ENCODE measurements at regions not wholly inside any gene's neighbourhood (a gene's known extent, or its start where the extent isn't known, plus 50 kb on each side); places are given as distances from the start of the nearest gene placed in this dataset.
A peak's percentile ranks its signal among the peaks of the same experiment; 100 is the strongest.
"Not testable (repeated sequence)": the region's sequence is repeated elsewhere in the genome, so short reads cannot be mapped to it uniquely, and the experiment has no call there.

DNA sequence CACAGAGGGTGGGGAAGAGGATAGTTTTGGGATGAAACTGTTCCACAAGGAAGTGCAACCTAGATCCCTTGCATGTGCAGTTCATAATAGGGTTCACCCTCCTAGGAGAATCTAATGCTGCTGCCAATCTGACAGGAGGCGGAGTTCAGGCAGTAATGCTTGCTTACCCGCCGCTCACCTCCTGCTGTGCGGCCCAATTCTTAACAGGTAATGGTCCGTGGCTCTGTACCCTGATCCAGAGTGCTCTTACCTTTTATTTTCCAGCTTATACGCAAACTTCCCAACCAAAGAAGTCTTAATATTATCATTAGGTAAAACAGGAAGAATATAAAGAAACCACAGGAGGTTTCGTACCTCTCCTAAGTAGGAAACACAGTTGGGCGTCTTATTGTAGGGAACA is 82.7 kb upstream of the CD302 start:
- no peak for DNase-seq
- TF ChIP-seq POLR2A (IDR thresholded peaks at IDR 0.05; ENCODE audit: low read length): no peak
- no peak for TF ChIP-seq GATA1 (IDR thresholded peaks at IDR 0.05; ENCODE audit: low read depth, low read length)

DNA sequence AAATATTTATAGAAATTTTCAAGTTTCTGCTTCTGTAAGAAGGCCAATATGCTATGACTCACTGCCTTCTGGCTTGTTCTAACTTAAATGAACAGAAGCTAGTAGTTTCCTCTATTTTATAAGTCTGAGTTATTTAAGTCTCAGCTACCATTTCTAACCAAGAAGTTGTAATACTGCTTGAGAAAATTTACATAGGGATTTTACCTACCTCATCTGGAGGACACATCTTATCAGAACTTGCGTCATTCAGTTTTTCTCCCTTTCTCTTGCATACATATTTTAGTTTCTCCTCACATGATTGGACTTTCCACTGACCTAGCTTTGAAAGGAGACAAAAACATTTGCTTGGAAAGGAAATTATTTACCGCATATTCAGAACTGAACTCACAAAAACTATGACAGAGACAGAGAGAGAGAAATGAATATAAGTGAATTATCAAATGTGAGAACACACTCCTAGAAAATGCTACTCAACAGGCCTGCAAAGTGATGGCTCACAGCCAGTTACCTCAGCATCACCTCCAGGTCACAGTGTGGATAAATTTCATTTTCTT is 81.1 kb upstream of the CD302 start:
- TF ChIP-seq GATA1 (IDR thresholded peaks at IDR 0.05; ENCODE audit: low read depth, low read length): no peak
- no peak for TF ChIP-seq POLR2A (IDR thresholded peaks at IDR 0.05; ENCODE audit: low read length)
- DNase-seq: no peak

DNA sequence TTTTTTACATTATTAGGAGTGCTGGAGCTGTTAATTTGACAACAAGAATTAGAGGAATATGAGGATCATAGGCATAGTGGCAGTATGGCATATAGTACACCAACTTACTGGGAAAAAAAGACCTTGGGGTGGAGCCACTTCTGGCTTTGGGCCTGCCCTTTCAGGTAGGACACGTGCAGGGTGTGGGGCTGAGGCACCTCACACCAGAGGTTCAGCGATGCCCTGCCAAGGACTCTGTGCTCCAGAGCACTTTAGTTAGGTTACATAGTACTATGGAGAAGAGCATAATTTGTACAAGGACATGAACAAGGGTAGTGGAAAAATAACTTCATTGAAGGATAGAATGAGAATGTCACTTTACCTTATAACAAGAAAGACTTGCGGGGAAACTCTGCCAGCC is 77.1 kb upstream of the CD302 start:
- TF ChIP-seq POLR2A (IDR thresholded peaks at IDR 0.05; ENCODE audit: low read length): no peak
- TF ChIP-seq GATA1 (IDR thresholded peaks at IDR 0.05; ENCODE audit: low read depth, low read length): no peak
- peak; percentile 10 to 18 for DNase-seq

DNA sequence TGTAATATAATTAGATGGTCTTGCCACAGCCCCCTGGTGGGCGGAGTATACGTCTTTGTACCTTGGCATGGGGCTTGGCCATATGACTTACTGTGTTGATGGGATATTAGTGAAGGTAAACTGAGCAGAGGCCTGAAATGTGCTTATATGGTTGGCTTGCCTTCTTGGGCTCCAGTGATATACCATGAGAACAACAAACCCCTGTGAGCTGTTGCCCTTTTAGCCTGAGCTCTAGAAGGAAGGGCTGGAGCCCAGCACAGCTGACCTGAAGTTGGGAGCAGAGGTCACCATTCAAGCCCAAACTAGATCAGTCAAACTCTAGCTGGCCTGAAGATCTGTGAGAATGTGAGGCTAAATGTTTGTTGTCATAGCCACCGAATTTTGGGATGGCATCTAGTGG is 75.2 kb upstream of the CD302 start:
- DNase-seq: peak; percentile 16 to 25
- TF ChIP-seq GATA1 (IDR thresholded peaks at IDR 0.05; ENCODE audit: low read depth, low read length) (no peak), POLR2A (IDR thresholded peaks at IDR 0.05; ENCODE audit: low read length) (no peak)

DNA sequence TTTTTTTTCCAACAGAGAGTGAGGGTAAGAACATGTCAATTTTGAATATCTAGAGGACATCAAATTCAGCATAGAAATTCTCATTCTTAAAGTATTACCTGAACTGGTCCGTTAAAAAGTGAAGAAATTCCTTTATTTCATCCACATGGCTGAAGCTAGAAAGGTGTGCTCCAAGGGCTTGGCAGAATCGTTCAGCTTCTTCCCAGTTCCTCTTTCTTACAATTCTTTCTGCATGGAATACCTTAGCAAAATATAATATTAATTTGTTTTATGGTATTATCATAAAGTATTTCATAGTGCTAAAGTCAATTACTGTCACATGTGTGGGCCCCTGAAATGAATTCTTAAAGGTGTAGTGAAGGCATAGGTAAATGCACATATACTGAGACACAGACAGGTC is 74.3 kb upstream of the CD302 start:
- TF ChIP-seq POLR2A (IDR thresholded peaks at IDR 0.05; ENCODE audit: low read length): no peak
- DNase-seq: no peak

DNA sequence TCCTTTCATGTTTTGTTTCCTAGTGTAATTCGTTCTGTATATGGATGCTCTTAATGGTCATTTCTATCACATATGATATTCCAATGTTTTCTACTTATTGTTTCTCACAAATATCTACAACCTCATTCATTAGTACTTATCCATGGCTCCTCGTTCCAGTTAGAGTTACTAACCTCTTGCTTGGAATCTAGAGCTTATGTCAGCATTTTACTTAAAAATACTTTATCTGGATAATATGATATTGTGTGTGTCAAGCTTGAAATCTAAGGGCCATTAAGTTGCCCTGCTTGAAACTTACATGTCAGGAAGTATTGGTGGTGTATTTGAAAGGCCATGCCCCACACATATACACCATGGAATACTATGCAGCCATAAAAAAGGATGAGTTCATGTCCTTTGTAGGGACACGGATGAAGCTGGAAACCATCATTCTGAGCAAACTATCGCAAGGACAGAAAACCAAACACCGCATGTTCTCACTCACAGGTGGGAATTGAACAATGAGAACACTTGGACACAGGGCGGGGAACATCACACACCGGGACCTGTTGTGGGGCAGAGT is 70.7 kb upstream of the CD302 start:
- not testable (repeated sequence) for DNase-seq

DNA sequence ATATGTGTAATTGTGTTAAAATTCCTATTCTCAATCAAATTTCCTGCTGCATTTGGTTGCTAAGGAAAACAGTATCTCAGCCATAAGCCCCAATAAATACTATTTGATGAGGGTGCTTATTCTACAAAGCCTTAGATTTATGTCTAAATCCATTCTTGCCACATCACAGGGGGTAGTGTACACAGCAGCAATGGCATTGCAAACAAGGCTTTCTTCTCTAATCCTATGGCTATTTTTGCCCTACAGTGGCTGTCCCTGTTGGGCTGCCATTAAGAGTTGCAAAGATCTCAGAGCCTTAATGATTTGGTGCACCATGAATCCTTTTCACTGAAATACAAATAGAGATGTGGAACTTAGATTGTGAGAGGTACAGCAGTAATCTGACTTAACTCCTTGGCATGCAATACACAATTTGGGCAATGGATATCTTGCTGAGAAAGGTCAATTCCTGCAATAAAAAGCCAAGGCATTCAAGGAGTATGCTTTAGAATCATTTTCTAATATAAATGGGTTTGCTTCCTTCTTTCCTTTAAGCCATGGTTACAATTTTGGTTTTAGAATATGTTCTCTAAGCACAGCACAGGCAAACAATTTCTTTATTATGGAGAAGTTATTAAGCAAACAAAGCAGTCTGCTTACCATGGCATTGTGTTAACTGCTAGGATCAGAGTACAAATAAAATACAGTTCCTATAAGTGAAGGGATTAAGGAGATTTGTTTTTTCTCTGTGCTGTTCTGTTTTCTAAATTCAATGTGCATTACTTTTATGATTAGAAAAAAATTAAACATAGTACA is 69.8 kb upstream of the CD302 start:
- TF ChIP-seq GATA1 (IDR thresholded peaks at IDR 0.05; ENCODE audit: low read depth, low read length) (no peak), POLR2A (IDR thresholded peaks at IDR 0.05; ENCODE audit: low read length) (no peak)
- DNase-seq: no peak

DNA sequence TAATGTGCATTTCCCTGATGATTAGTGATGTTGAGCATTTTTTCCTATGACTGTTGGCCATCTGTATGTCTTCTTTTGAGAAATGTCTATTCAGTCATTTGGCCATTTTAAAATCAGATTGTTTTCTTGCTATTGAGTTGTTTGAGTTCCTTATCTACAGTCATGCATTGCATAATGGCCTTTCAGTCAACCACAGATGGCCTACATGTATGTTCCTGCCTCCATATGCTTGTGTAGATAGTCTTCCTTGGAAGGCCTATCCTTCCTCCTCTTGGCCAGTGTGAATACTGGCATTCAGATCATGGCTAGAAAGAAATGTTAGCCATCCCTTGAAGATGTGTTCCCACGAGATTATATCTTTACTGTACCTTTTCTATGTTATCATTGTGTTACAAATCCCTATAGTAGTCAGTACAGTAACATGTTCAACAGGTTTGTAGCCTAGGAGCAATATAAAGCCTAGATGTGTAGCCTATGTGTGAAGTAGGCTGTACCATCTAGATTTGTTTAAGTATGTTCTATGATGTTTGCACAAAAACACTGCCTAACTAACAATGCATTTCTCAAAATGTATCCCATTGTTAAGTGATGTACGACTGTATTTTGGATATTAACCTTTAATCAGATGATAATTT is 65.6 kb upstream of the CD302 start:
- TF ChIP-seq GATA1 (IDR thresholded peaks at IDR 0.05; ENCODE audit: low read depth, low read length) (no peak), POLR2A (IDR thresholded peaks at IDR 0.05; ENCODE audit: low read length) (no peak)
- peak in 1 of 2 experiments; percentile 22 for DNase-seq

DNA sequence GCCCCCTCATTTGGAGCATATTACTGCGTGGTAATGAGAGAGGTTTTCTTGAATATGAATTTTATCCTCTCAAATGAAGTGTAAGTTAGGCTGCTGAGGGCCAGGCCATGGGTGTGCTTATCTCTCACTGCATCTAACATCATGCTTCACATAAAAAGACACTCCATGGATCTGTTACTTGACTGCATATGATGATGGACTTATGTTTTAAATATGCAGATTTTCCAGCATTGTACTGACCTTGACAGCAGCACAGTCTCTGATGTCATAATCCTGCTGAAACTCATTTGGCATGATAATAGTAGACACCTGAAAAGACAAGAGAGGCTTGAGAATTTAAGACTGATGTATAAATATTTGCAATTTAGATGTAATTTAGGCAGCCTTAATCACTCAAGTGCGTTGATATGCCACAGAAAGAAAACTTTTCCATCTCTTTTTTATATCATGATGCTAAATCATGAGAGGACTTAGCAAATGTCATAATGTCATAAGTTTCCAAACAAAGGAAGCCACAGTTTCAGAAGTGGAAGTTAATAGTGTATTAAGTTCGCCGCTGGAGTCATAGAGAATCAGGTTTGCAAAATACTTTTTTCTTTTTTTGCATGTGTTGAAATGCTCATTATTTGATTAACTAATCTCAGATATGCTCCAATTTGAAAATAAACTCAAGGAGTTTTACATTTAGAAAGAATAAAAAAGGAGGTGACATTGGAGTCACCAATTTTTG is 62.7 kb upstream of the CD302 start:
- DNase-seq: no peak
- TF ChIP-seq GATA1 (IDR thresholded peaks at IDR 0.05; ENCODE audit: low read depth, low read length) (no peak), POLR2A (IDR thresholded peaks at IDR 0.05; ENCODE audit: low read length) (no peak)

DNA sequence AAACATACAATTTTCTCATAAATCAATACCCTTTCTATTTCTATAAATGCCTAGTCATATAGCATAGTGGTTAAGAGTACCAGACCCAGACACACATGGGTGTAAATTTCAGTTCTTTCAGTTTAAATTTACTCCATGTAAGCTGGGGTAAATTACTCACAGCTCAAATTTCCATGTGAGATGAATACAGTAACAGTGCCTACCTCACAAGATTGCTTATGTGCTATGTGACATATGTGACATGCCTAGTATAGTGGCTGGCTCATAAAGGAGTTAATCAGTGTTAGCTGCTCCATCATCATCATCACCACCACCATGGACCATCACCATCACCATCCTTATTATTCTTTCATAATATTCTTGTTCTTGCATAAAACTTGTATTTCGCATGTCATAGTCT is 61.6 kb upstream of the CD302 start:
- DNase-seq: no peak
- TF ChIP-seq POLR2A (IDR thresholded peaks at IDR 0.05; ENCODE audit: low read length) (no peak), GATA1 (IDR thresholded peaks at IDR 0.05; ENCODE audit: low read depth, low read length) (no peak)

DNA sequence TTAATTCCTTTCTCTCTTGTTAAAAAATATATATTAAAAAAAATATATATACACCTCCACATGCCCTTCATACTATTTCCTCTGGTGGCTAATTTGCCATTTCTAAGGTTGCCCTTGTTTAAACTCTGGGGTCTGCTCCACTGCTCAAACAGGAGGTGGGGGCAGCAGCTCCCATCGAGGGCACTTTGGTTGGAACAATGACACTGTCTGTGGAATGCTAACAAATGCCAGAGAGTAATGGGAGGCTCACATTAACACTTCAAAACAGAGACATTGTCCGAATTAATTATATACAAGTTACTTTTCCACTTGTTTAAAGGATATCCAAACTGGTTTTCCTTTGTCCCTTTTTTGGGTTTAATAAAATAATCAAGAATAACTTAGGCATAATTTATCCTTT is 58.8 kb upstream of the CD302 start:
- DNase-seq: no peak
- no peak for TF ChIP-seq GATA1 (IDR thresholded peaks at IDR 0.05; ENCODE audit: low read depth, low read length)
- no peak for TF ChIP-seq POLR2A (IDR thresholded peaks at IDR 0.05; ENCODE audit: low read length)

DNA sequence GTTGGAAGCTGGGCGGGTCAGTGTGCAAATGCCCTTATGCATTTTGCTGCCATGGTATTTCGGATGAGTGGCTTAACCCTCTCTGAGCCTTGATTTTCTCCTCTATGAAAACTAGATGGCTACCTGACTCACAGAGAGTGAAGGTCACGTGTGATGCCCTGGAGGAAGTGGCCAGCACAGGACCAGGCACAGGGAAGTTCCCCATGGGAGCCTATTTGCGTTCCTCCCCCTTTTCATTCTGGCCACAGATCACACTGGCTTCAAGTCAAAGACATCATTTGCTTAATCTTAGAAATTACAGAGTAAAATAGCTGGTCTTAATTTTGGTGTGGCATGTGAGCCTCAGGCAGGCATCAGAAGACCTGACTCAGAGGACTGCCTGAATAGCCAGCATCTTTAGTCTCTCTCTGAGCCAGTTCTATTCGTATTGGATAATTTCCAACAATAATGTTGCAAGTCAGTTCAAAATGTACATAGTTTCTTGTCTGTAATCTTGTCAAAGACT is 57.6 kb upstream of the CD302 start:
- DNase-seq: no peak
- TF ChIP-seq GATA1 (IDR thresholded peaks at IDR 0.05; ENCODE audit: low read depth, low read length) (no peak), POLR2A (IDR thresholded peaks at IDR 0.05; ENCODE audit: low read length) (no peak)

DNA sequence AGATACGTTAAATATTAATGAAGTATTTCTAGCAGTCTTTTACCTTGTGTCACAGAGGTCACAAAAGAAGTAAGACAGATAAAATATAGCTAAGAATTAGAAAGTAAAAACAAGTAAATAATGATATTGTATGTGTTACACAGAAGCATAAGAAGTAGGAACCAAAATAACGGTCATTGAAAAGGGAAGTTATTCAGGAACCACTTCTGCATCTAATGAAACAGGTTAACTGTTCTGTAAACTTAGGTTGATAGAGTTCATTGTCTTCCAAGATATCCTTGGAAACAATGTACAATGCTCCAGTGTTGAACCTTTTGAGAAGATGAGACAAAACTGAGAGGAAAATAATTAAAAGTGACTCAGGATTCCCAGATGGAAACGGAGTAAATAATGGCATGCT is 57.1 kb upstream of the CD302 start:
- DNase-seq: no peak
- TF ChIP-seq POLR2A (IDR thresholded peaks at IDR 0.05; ENCODE audit: low read length) (no peak), GATA1 (IDR thresholded peaks at IDR 0.05; ENCODE audit: low read depth, low read length) (no peak)

DNA sequence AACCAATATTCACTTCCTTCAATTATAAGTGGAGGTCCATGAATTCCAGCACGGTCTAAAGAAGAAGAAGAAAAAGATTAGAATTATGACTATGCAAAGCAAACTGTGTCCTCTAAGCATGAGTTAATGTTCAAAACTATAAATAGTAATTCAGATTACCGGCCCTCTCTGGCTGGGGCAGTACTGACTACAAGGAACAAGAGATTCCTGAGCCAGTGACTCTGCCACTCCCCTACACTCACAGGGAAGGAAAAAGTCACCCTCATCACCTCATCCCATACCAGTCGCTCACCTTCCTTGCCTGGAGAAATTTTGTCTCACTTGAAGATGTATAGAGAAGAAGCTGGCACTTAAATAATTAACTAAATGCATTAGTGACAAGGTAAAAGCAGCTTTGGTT is 56.5 kb upstream of the CD302 start:
- DNase-seq: no peak
- TF ChIP-seq GATA1 (IDR thresholded peaks at IDR 0.05; ENCODE audit: low read depth, low read length): no peak
